Fibroblast of villous mesenchyme (primary cell): ENCODE measurements at regions not wholly inside any gene's neighbourhood (a gene's known extent, or its start where the extent isn't known, plus 50 kb on each side); places are given as distances from the start of the nearest gene placed in this dataset.
"Not testable (repeated sequence)": the region's sequence is repeated elsewhere in the genome, so short reads cannot be mapped to it uniquely, and the experiment has no call there.

Experiments
- DNase-seq: peaks from one replicate; pipeline ENCODE4 v3.0.0-alpha.2; 2010; ENCODE audit warnings: low read depth
- H3K4me3 ChIP-seq: 2 replicates; pipeline ENCODE4 v1.5.1; 2011; ENCODE audit warnings: low read depth, mild to moderate bottlenecking, low read length
- TF ChIP-seq, protein P1 (sequence below): IDR thresholded peaks from 2 replicates; pipeline ENCODE4 v1.5.1; 2012; ENCODE audit warnings: low read depth, mild to moderate bottlenecking, low read length; ENCODE audit not compliant: insufficient read depth

DNA sequence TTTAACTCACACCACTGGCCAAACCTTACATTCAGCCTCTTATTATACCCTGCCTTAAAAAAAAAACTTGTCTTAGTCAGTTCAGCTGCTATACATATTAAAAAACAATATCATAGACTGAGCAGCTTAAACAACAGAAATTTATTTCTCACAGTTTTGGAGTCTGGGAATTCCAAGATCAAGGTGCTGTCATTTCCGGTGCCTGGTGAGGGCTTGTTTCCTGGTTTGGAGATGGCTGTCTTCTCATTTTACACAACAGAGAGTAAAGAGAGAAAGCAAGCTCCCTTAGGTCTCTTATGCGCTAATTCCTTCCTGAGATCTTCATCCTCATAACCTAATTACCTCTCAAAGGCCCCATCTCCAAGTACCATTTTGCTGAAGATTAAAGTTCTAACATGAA is 769.2 kb downstream of the DIAPH3 start:
- H3K4me3 ChIP-seq, result no peak overlapping the region
- TF ChIP-seq, protein P1, sequence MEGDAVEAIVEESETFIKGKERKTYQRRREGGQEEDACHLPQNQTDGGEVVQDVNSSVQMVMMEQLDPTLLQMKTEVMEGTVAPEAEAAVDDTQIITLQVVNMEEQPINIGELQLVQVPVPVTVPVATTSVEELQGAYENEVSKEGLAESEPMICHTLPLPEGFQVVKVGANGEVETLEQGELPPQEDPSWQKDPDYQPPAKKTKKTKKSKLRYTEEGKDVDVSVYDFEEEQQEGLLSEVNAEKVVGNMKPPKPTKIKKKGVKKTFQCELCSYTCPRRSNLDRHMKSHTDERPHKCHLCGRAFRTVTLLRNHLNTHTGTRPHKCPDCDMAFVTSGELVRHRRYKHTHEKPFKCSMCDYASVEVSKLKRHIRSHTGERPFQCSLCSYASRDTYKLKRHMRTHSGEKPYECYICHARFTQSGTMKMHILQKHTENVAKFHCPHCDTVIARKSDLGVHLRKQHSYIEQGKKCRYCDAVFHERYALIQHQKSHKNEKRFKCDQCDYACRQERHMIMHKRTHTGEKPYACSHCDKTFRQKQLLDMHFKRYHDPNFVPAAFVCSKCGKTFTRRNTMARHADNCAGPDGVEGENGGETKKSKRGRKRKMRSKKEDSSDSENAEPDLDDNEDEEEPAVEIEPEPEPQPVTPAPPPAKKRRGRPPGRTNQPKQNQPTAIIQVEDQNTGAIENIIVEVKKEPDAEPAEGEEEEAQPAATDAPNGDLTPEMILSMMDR, result no peak
- no peak for DNase-seq

DNA sequence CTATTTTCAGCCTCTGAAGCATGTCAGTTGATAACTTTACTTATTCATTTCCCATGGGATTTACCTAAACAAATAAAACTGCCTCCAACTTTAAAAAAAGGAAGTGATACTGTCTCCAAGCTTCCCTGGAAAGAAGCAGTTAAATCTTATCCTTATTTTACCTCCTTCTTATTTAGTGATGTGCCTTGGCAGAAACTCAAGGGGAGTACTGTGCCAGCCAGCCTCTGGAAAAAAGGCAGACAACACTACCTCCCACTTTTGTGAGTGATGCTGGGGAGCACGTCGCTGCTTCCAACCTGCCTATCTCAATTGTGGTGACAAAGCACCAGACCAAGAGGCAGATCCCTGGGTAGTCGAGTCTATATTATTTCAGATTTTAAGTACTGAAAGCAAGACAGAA is 765.6 kb downstream of the DIAPH3 start:
- no peak for DNase-seq
- TF ChIP-seq, protein P1, result no peak
- no peak overlapping the region for H3K4me3 ChIP-seq

DNA sequence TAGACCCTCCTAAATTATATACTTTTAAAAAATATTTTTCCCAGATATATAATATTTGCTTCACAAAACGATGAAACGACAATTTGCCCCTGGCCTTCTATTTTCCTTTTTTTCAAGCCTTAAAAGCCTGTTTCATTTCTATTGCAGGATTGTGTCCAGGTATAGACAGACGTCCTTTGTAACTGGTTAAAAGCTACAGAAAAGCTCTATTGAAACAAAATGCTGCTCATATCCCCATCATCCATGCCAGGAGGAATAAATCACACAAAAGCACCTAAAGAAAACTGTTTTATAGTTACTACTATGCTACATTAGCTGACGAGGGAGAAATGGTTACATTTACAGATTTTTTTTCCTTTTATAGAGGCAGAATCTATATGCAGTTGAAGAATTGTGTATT is 765.1 kb downstream of the DIAPH3 start:
- no peak overlapping the region for H3K4me3 ChIP-seq
- TF ChIP-seq, protein P1, result no peak
- no peak for DNase-seq

DNA sequence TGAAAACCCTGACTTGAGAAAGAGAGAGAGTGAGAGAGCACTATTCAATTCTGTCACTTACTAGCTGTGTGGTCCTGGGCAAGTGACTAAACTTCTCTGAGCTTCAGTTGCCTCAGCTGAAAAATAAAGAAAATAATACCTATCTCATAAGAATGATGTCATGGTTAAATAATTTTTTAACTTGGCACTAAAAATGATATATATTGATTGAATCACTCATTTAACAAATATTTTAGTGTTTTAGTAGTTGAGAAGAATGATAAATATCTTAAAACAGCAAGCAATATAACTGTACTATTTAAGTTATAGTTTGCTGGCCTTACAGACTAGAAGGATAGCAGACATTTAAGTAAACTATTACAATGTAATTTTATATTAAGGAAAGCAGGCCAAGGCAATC is 764.2 kb downstream of the DIAPH3 start:
- H3K4me3 ChIP-seq, result no peak overlapping the region
- TF ChIP-seq, protein P1, result no peak
- DNase-seq, result no peak

DNA sequence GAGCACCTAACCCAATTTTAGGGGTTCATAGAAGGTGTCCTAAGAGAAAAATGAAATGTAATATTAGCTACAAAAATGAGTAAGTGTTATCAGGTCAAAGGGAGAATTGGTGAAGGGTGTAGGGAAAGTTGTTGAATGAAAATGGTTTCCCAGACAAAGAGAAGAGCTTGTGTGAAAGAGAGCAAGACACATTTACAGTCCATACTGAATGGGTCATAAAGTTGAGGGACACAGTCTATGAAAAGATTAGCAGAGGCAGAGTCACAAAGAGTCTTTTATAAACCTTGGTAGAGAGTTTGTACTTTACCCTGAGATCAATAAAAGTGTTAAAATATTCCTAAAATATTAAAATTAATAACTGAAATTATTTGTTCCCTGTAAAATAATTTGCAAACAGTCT is 759.4 kb downstream of the DIAPH3 start:
- H3K4me3 ChIP-seq, result no peak overlapping the region
- no peak for DNase-seq
- TF ChIP-seq, protein P1, result no peak

DNA sequence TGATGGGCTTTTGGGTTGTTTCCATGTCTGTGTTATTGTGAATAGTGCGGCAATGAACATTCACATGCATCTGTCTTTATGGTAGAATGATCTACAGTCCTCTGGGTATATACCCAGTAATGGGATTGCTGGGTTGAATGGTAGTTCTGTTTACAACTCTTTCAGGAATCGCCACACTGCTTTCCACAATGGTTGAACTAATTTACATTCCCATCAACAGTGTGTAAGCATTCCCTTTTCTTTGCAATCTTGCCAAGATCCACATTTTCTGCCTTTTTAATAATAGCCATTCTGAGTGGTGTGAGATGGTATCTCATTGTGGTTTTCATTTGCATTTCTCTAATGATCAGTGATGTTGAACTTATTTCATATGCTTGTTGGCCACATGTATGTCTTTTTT is 756.5 kb downstream of the DIAPH3 start:
- H3K4me3 ChIP-seq, DNase-seq: not testable (repeated sequence)

DNA sequence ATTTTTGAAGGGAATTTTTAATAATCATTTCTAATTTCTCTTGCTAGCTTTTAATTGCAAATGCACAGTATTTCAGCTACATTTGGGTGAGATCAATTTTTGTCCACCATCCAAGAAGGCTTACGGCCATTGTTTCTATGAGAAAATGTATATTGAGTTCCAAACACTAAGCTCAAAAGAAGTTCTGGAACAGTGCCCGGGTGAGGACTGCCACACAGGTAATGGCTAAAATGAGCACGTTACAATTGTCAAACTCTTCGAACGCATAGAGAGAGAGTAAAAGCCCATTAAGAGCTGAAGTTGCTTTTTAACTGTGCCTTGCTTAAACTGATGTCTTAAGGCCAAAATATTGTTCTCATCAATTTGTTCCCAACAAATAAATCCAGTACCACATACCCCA is 755.0 kb downstream of the DIAPH3 start:
- H3K4me3 ChIP-seq, result no peak overlapping the region
- DNase-seq, result no peak
- TF ChIP-seq, protein P1, result no peak
